AML-193 (cell line): ENCODE measurements at regions not wholly inside any gene's neighbourhood (a gene's known extent, or its start where the extent isn't known, plus 50 kb on each side); places are given as distances from the start of the nearest gene placed in this dataset.

Experiments used
- DNase-seq, 2 experiments: peaks; one replicate each; lab custom pipeline; 2025; lab: John Stamatoyannopoulos, UW

DNA sequence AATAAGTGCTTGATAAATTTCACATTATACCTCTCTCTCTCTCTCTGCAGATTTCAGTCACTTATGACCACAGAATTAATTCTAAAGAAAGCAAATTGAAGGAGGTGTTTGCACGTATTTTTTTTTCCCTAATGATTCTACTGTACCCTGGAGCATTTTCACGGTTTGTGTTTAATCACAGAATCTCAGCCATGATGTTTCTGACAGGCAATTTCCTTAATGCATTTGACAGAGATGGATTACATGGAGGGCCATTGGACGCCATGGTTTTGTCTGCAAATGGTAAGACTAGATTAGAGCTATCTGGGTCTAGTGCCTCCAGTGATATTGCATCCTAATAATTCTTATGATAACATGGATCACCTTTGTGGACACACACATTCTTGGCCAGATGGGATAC lies 147.5 kb upstream of the RBFOX1 start:
- no peak for DNase-seq

DNA sequence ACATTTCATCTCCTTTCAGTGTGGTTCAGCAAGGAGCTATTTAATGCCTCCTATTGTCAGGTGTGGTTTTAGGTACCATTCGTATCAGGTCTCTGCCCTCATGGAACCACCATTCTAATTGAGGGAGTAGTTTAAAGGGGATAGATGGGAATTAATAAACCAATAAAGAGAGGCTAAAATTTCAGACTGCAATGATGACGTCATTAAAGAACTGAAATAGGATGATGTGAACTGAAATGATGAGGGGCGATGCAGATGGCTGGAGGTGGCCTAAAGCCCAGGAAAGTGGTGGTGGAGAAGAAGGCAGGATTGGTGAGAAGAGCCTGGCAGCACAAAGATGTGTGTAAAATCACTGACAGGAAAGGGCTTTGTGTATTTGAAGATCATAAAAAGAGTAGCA lies 148.9 kb upstream of the RBFOX1 start:
- DNase-seq = no peak

DNA sequence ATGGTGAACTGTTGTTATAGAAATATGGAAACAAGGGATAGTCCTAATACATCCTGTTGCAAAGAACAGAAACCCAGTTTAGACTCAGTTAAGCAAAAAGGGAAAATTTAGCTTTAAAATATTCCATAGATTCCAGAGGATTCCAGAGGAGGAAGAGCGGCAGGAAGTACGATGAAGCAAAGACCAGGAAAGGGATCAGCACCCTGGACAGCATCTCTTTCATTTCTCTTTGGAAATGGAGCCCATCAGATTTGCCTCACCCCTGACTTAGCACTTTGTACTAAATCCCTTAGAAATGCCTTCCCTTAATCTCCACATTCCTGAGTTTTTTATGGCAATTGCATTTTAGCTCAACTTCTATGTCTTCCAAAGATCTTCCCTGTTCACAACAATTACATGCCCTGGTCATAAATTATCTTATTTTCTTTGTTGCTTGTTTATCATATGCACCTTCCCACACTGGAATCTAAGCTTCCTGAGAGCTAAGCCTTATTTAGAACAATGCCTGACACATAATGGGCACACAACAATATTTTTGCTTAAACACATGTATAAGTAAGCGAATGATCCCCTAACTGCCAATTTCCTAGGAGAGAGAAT lies 150.0 kb upstream of the RBFOX1 start:
- no peak for DNase-seq

DNA sequence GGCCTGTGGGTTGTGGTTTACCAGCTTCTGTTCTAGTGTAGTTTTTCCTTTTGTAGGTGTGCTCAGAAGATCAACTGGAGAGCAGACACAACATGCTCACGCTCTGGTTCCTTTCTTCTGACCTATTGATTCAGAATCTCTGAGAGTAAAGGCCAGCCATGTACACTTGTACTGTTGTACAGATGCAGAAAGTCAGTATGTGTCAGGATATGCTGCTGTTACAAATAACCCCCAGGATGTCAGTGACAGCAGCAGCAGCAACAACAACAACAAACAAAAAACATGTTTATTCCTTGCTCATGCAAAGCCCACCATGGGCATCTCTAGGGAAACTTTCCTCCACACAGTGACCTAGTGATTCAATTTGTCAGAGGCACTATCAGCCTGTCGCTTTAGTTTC lies 154.8 kb upstream of the RBFOX1 start:
- no peak for DNase-seq

DNA sequence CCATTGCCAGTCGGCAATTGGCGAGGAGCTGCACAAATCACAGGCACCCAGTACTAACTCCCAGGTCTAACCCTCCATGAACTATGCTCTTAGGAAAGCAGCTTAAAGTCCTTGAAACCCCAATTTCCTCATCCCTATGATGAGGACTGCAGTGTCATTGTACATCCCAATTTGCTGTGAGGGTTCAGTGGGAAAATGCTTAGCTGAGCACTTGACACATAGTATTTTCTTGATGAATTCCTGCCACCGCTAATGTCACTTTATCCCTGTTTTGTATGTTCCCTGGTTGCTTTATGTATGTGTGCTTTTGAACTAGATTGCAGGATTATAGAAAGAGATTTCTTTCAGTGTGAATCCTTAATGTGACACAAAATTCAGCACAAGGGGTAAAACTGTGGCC lies 161.5 kb upstream of the RBFOX1 start:
- no peak for DNase-seq

DNA sequence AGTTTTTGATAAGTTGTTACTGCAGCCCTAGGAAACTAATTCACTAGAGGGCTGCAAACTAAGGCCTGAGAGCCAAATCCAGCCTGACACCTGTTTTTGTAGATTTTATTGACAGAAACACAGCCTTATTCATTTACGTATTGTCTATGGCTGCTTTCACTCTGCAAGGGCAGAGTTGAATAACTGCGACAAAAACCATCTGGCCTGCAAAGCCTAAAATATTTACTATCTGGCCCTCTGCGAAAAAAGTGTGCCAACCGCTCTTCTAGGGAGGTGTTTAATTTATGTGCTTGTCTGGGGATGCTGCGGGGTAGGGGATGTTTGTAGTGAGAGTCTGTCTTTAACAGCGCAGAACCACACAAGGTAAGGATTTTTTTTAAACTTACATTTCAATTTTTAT lies 165.0 kb upstream of the RBFOX1 start:
- no peak for DNase-seq

DNA sequence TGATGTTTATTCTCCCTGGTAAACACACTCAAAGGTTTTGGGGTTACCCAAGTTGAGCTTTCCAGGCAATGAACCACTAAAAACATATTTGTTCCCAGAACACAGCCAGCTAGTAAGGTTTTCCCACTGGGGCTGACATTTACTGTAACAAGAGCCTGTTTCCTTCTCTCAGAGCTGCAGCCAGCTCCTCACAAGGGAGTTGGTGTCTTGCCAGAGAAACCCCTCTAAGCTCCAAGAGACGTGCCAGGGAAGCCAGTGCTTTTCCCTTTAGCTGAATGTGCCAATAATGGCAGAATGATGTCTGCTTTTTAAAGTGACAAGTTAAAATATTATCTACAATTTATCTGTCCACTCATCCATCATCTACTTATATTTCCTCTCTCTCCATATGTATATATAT lies 170.8 kb upstream of the RBFOX1 start:
- DNase-seq = no peak

DNA sequence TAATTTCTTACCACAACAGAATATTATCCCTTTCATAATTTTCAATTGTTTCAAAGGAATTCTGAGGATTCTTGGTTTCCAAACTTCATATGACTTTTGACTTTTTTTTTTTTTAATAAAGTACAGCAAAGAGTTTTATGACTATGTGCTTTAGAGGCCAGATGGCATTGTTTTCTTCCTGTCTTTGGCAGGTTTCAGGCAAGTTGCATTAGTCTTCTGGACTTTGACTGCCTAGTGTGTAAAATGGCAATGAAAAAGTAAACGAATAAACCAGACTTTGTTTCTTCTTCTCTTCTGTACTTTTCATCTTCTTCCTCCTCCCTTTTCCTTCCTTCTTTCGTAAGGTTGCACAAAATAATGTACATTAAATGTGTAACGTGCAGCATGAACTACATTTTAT lies 172.6 kb upstream of the RBFOX1 start:
- DNase-seq = no peak

DNA sequence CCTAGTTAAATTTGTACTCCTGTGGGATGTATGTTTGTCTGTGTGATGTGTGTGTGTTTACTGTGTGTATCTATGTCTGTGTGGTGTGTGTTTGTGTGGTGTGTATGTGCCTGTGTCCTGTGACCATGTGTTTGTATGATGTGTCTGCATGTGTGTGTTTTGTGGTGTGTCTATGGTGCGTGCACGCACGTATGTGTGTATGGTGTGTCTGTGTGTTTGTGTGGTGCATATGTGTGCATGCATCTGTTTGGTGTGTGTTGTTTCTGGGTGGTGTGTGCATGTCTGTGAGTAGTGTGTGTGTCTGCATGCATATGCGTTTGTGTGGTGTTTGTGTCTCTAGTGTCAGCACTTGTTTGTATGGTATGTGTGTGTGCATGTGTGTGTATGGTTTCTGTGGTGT lies 174.2 kb upstream of the RBFOX1 start:
- no peak for DNase-seq

DNA sequence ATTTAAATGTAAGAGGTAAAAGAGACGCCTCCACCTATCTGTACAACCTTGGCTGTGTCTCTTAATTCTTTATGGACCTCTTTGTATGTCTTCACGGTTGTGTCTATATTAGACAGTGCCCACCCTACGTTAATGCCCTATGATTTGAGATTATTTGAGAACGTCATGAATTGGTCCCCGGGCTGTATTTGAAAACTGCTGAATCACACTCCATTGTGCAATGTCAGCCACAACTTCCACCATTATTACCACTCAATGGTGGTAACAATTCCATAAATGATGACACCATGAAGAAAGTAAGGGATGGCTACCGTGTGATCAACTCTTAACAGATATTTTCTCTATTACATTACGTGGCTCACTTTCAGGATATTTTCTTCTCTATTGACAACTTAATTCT lies 182.4 kb upstream of the RBFOX1 start:
- no peak for DNase-seq

DNA sequence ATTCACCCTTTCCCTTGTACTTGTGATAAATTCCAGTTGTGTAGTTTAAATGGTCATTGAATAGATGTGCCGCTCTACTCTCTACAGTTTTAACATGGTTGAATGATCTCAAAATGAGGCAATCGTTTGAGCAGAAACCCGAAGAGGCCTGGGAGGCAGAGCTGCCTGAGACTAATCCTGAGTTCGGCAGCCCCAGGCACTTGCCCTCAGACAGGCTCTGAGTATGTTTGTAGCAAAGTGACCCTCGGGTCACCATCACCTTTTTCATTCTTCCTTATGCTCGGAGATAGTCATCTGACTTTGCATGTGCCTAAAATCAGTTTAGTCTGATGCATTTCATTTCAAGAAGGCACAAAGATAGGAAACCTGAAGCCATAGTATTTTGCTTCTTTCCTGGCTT lies 184.0 kb upstream of the RBFOX1 start:
- DNase-seq = no peak

DNA sequence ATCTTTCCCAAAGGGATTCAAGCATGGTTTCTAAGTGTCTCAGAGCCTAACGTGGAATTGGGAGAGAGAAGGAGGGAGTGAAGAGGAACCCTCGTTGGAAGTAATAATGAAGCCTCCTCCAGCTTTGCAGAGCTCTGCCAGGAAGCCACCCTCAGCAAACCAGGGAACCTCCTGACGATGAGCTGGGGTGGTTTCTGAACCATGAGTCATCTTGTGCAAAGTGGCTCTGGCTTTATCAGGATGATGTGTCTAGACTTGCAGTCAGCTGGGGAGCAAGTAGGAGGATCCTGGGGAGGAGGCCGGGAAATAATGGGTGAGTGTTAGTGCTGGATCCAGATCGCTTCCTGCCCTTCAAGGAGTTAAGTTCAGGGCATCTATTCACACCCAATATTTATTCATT lies 191.7 kb upstream of the RBFOX1 start:
- no peak for DNase-seq

DNA sequence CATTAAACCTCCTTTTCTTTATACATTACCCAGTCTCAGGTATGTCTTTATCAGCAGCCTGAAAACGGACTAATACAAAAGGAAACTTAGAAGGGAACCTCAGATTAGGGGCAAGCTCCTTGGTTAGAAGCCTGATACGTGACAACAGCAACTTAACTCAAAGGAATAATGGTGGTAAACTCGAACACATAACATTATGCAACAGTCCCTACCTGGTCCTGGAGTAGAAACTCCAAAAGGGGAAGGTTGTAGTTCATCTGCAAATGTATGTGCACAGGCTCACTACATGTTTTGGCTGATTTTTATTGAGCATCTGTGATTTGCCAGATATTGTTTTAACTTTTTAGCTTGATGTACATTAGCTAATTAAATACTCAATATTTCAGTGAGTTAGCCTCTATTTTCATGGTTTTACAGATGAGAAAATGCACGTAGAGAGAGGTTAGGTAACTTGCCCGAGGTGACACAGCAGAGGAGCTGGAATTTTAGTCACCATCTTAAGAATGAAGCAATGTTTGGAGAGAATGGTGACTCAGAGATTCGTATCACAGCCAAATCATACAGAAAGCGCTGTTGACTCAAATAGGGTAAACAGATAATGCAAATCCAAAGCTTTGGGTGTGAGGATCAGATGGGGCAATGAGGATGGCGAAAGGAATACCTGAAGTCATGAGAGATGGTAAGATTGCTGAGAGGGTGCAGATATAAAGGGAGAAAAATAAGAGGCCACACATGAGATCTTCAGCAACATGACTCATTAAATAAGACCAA lies 194.9 kb upstream of the RBFOX1 start:
- no peak for DNase-seq

DNA sequence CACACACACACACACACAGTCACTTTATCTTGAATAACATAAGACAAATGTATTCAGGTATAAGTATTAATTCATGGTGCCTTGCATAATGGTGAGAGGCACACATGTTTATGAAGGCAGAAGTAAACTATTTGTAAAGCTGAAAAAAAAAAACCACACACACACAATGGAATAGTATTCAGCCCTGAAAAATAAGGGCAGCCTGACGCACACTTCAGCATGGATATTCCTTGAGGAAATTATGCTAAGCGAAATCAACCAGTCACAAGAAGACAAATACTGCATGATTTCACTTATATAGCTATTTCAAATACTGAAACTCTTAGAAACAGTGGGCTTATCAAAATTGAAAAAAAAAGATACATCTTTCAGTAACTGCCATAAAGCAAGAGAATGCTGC lies 200.2 kb upstream of the RBFOX1 start:
- DNase-seq = no peak

DNA sequence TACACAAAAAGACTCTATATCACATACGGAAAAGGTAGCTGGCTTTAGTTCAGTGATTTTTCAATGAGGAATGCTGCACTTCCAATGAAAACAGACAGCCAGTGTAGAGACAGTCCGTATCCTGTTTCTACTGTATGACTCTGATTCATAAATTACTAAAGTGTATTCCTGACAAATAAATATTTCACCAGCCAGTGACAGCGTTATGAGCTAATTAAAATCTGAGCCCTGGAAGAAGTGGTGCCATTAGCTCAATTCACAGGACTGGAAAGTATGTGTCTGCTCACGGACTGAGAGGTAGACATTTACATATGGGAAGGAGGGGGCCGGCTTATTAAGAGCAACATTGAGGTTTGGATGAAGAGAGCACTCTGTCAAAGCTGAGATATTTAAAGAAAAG lies 207.9 kb upstream of the RBFOX1 start:
- no peak for DNase-seq

DNA sequence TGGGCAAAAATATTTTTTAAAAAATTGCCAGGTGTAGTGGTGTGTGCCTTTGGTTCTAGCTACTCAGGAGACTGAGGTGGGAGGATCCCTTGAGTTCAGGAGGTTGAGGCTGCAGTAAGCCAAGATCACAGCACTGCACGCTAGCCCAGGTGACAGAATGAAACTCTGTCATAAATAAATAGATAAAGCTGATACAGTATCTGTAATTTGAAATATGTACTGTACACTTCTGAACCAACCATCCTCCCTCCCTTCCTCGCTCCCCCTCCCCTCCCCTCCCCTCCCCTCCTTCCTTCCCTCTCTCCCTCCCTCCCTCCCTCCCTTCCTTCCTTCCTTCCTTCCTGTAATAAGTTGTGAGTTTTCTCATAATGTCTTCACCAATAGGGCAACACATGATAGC lies 208.4 kb upstream of the RBFOX1 start:
- DNase-seq = no peak

DNA sequence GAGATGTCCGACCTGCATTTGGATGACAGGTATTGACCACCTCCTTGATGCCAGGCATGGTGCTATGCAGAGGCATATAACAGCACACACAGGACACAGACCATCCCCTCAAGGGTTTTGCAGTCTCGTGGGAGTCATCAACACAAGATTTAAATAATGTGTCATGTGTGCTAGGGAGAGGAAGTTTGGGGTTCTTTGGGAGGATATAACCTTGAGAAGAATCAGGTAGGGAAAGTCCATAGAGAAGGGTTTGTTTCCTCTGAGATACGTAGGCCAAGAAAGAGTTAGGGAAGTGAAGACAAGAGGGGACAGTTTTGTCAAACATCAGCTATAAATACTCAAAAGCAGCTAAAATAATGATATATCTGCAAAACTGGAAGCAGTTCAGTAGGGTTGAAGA lies 215.9 kb upstream of the RBFOX1 start:
- DNase-seq = no peak

DNA sequence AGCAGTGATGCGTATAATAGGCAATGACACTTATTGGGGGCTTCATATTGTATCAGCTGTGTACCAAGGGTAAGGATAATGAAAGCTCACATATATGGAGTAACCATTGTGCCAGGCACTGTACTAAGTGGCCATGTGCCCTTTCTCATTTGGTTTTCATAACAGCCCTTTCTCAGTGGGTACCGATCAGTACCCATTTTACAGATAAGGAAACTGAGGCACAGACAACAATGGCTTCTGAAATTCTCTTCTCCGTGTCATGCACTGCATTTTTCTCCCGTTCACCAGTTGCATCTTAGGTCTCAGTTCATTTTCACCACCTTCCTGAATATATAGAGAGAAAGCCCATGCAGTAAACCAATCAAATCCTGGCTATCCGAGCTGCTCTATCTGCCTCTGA lies 216.7 kb upstream of the RBFOX1 start:
- DNase-seq = no peak

DNA sequence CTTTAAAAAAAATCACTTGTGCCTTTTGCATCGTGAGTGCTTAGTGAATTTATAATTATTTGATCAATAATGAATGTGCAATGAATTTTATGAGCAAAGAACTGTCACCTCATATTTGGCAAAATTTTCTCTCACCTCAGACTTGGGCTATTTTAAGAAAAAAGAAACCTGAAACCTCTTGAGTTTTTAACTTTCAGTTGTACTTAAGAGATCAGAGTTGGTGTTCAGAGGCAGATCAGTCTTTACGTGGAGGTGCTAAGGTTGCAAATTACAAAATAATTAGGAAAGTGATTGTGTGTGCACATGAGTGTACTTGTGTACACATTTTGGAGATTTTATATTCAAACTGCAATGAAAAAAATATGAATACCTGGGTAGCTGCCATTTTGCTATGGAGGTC lies 218.7 kb upstream of the RBFOX1 start:
- no peak for DNase-seq

DNA sequence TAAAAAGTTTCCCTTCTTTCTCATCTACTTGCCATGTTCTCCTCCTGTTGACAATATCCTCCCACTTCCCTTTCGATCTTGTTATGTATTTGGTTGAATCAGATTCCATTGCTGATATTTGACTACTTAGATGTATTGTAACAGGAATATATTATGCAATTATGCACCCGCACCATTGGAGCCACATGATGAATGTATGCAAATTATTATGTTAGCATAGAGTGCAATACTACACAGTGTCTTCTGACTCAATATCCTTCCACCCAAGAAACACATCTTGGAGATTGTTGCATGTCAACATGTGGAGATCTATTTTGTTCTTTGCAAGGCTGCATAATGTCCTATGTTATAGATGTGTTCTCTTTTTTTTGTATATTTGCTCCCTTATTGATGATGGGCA lies 219.2 kb upstream of the RBFOX1 start:
- DNase-seq = no peak

DNA sequence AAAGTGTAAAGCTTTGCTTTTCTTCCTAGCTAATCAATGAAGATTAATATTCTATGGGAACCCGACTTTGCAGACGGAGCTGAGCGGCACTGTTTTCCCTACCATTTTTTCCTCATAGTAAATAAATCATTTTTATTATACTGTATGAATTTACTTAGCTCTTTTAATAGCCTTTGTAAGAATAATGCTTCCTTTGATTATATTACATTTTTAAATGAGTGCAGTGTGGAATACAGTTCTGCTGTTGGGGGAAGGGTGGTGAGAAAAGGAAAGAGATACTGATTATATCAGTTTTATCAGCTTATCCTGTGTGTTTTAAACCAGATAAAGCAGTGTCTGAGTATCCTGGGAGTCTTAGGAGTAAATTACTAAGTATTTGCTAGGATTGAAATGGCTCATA lies 221.4 kb upstream of the RBFOX1 start:
- DNase-seq = no peak

DNA sequence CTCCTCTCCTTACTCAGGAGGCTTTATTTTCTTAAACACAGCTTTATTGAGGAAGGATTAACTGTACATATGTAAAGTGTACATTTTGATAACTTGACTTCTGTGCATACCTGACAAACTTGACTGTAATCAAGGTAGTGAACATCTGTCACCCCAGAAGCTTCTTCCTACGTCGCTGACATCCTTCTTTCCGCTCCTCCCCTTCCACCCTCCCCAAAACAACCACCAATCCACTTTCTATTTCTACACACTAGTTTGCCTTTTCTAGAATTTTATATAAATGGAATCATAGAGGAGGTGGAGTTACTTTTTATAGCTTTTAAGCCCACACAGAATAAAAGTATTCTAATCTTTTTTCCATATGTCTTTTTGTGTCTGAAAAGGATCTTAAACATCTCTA lies 225.2 kb upstream of the RBFOX1 start:
- no peak for DNase-seq

DNA sequence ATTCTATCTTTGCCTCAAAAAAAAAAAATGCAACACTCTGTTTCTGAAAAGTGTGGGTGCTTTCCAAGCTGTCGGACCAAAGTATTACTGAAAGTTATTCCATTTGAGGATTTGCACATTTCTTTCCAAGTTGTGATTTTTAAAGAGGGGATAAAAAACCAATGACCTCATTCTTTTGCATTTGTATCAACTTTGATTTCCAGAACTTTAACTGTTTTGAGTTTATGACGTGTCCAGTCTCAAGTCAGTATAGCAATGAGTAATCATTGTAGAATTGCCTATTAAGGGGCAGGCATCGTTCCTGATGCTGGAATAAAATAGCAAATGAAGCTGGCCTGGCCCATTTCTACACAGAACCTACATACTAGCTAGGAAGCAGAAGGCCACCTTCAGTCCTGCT lies 229.6 kb upstream of the RBFOX1 start:
- no peak for DNase-seq

DNA sequence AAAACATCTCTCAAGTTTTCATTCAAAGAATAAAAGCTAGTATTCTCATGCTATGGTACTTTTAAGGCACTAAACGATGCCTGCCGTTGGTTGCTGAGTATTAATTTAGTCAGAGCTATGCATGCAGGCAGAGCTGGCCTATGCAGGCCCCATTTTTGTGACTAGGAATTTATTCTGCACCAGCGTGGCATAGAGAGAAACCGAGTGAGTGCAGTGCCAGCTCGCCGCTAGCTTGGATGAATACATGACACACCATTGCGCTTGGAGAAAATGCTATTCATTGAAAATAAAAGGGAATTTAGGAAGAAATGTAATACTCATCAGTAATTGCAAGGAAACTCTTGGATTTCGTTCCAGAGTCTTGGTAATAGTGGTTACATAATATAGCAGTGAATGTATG lies 231.6 kb upstream of the RBFOX1 start:
- DNase-seq = no peak
